IMR-90 (cell line): ENCODE measurements at regions not wholly inside any gene's neighbourhood (a gene's known extent, or its start where the extent isn't known, plus 50 kb on each side); places are given as distances from the start of the nearest gene placed in this dataset.
A peak's percentile ranks its signal among the peaks of the same experiment; 100 is the strongest.

ENCODE experiments used
- ATAC-seq: fragments of 200-7000 bp; cut with Tn5 transposase; 2 replicates; pipeline ENCODE4 v1.9.1; 2020; ENCODE audit warnings: low read depth, mild to moderate bottlenecking, moderate library complexity
- BruUV-seq: library from RNA; stranded (reverse); fragments of 400-500 nt; replicated peaks from 2 replicates; lab custom pipeline; 2021; lab: Mats Ljungman, UMichigan
- CTCF ChIA-PET: fragments of 300-600 bp; formaldehyde crosslinking; extraction: SDS; loops from one replicate; lab custom pipeline; 2021; ENCODE audit warnings: antibody characterized with exemption; lab: Yijun Ruan, JAX
- POLR2A ChIA-PET: fragments of 300-600 bp; sonication (Branson Sonifier 250); formaldehyde crosslinking; loops from one replicate; lab custom pipeline; 2022; ENCODE audit warnings: antibody characterized with exemption; ENCODE audit not compliant: unreplicated experiment; lab: Charles Lee
- DNase-seq: peaks from one replicate; pipeline ENCODE4 v3.0.0; 2013
- H2AFZ ChIP-seq: replicated peaks from 2 replicates; pipeline ENCODE3; 2013; ENCODE audit warnings: low read length, mild to moderate bottlenecking; ENCODE audit not compliant: poor library complexity
- H2AK5ac ChIP-seq: 2 replicates; pipeline ENCODE4 v1.6.1; 2013; ENCODE audit warnings: low read depth, low read length, inconsistent platforms
- H2AK9ac ChIP-seq: replicated peaks from 2 replicates; pipeline ENCODE3; 2013; ENCODE audit warnings: mild to moderate bottlenecking, low read depth, low read length, moderate library complexity; ENCODE audit not compliant: poor library complexity
- H2BK120ac ChIP-seq: 2 replicates; pipeline ENCODE4 v1.6.1; 2013; ENCODE audit warnings: low read depth, low read length, inconsistent platforms
- H2BK15ac ChIP-seq: 3 replicates; pipeline ENCODE4 v1.6.1; 2013; ENCODE audit warnings: low read depth, low read length, inconsistent platforms
- H2BK20ac ChIP-seq: 2 replicates; pipeline ENCODE4 v1.6.1; 2013; ENCODE audit warnings: low read depth, mild to moderate bottlenecking, inconsistent platforms, low read length, moderate library complexity
- H2BK5ac ChIP-seq: 2 replicates; pipeline ENCODE4 v1.6.1; 2013; ENCODE audit warnings: mild to moderate bottlenecking, low read depth, low read length, inconsistent platforms; ENCODE audit not compliant: poor library complexity, severe bottlenecking
- H3K14ac ChIP-seq: replicated peaks from 2 replicates; pipeline ENCODE4 v1.6.1; 2013; ENCODE audit warnings: low read depth, low read length, inconsistent platforms
- H3K18ac ChIP-seq: 2 replicates; pipeline ENCODE4 v1.6.1; 2013; ENCODE audit warnings: low read depth, low read length, control low read depth
- H3K23ac ChIP-seq: 2 replicates; pipeline ENCODE4 v1.6.1; 2013; ENCODE audit warnings: low read depth, low read length, inconsistent platforms
- H3K27ac ChIP-seq: 2 replicates; pipeline ENCODE4 v1.5.1; 2013; ENCODE audit warnings: mild to moderate bottlenecking, control low read depth, low read length; ENCODE audit not compliant: insufficient read depth
- H3K27me3 ChIP-seq: 2 replicates; pipeline ENCODE4 v1.6.1; 2013; ENCODE audit warnings: low read length; ENCODE audit not compliant: control insufficient read depth, insufficient read depth
- H3K36me3 ChIP-seq: 2 replicates; pipeline ENCODE4 v1.6.1; 2013; ENCODE audit warnings: low read length, mixed read lengths; ENCODE audit not compliant: control insufficient read depth, insufficient read depth
- H3K4ac ChIP-seq: 2 replicates; pipeline ENCODE4 v1.6.1; 2013; ENCODE audit warnings: low read depth, low read length, inconsistent platforms
- H3K4me1 ChIP-seq: 2 replicates; pipeline ENCODE4 v1.6.1; 2013; ENCODE audit warnings: low read length, mixed read lengths; ENCODE audit not compliant: control insufficient read depth, insufficient read depth
- H3K4me2 ChIP-seq: 2 replicates; pipeline ENCODE4 v1.6.1; 2013; ENCODE audit warnings: low read depth, mild to moderate bottlenecking, control low read depth, low read length, moderate library complexity
- H3K4me3 ChIP-seq: 2 replicates; pipeline ENCODE4 v1.5.1; 2013; ENCODE audit warnings: low read depth, mild to moderate bottlenecking, control low read depth, low read length, moderate library complexity; ENCODE audit not compliant: insufficient read depth
- H3K56ac ChIP-seq: 2 replicates; pipeline ENCODE4 v1.6.1; 2013; ENCODE audit warnings: low read length, inconsistent platforms; ENCODE audit not compliant: insufficient read depth; ENCODE audit errors: extremely low read depth
- H3K79me1 ChIP-seq, 2 experiments: 2 replicates each; pipeline ENCODE4 v1.6.1; 2013; ENCODE audit warnings: low read length in 2 of 2, inconsistent platforms in 1 of 2, low read depth in 1 of 2
- H3K9ac ChIP-seq: 2 replicates; pipeline ENCODE4 v1.6.1; 2013; ENCODE audit warnings: low read depth, low read length, control low read depth
- H3K9me1 ChIP-seq: 2 replicates; pipeline ENCODE4 v1.6.1; 2013; ENCODE audit warnings: low read length, inconsistent platforms; ENCODE audit not compliant: insufficient read depth
- H3K9me3 ChIP-seq: 2 replicates; pipeline ENCODE4 v1.6.1; 2013; ENCODE audit warnings: low read length; ENCODE audit not compliant: control insufficient read depth, insufficient read depth
- H4K20me1 ChIP-seq: 2 replicates; pipeline ENCODE4 v1.6.1; 2013; ENCODE audit warnings: low read length, inconsistent platforms; ENCODE audit not compliant: insufficient read depth
- H4K5ac ChIP-seq: 2 replicates; pipeline ENCODE4 v1.6.1; 2013; ENCODE audit warnings: mild to moderate bottlenecking, low read depth, low read length, control low read depth
- H4K8ac ChIP-seq, 2 experiments: 2 replicates each; pipeline ENCODE4 v1.6.1; 2013; ENCODE audit warnings: low read depth in 2 of 2, low read length in 2 of 2, control low read depth in 1 of 2, inconsistent platforms in 1 of 2
- H4K91ac ChIP-seq: 2 replicates; pipeline ENCODE4 v1.6.1; 2013; ENCODE audit warnings: low read depth, low read length, inconsistent platforms; ENCODE audit not compliant: insufficient read depth
- BHLHE40 ChIP-seq: fragments of 150-350 bp; IDR thresholded peaks from 2 replicates; pipeline ENCODE4 v1.6.1; 2016; ENCODE audit warnings: mild to moderate bottlenecking, low read depth, low read length
- CEBPB ChIP-seq: IDR thresholded peaks from 2 replicates; pipeline ENCODE4 v1.6.1; 2012; ENCODE audit warnings: low read depth, low read length, improper control_type of control experiment
- CHD1 ChIP-seq: IDR thresholded peaks from 2 replicates; pipeline ENCODE4 v1.6.1; 2012; ENCODE audit warnings: low read depth, low read length, improper control_type of control experiment
- ELK1 ChIP-seq: fragments of 150-350 bp; IDR thresholded peaks from 2 replicates; pipeline ENCODE4 v1.6.1; 2016; ENCODE audit warnings: low read depth, mild to moderate bottlenecking, low read length, moderate library complexity, borderline replicate concordance
- FOS ChIP-seq: fragments of 150-350 bp; IDR thresholded peaks from 2 replicates; pipeline ENCODE4 v1.6.1; 2016; ENCODE audit warnings: low read depth, low read length
- MAFK ChIP-seq: IDR thresholded peaks from 2 replicates; pipeline ENCODE4 v1.6.1; 2012; ENCODE audit warnings: low read depth, low read length, improper control_type of control experiment
- MAZ ChIP-seq: IDR thresholded peaks from 2 replicates; pipeline ENCODE4 v1.6.1; 2012; ENCODE audit warnings: low read depth, mild to moderate bottlenecking, low read length, improper control_type of control experiment, moderate library complexity, borderline replicate concordance
- MXI1 ChIP-seq: IDR thresholded peaks from 2 replicates; pipeline ENCODE4 v1.6.1; 2012; ENCODE audit warnings: low read depth, mild to moderate bottlenecking, low read length, moderate library complexity, borderline replicate concordance
- NFE2L2 ChIP-seq: fragments of 150-350 bp; IDR thresholded peaks from 2 replicates; pipeline ENCODE4 v1.6.1; 2016; ENCODE audit warnings: low read depth, mild to moderate bottlenecking, low read length
- POLR2A ChIP-seq: IDR thresholded peaks from 2 replicates; pipeline ENCODE4 v1.6.1; 2012; ENCODE audit warnings: mild to moderate bottlenecking, low read depth, low read length
- RAD21 ChIP-seq: IDR thresholded peaks from 2 replicates; pipeline ENCODE4 v1.6.1; 2012; ENCODE audit warnings: low read length, improper control_type of control experiment
- RCOR1 ChIP-seq: IDR thresholded peaks from 2 replicates; pipeline ENCODE4 v1.6.1; 2012; ENCODE audit warnings: mild to moderate bottlenecking, low read length, improper control_type of control experiment; ENCODE audit not compliant: insufficient replicate concordance
- RFX5 ChIP-seq: IDR thresholded peaks from 2 replicates; pipeline ENCODE4 v1.8.0; 2012; ENCODE audit warnings: low read depth, mild to moderate bottlenecking, low read length, moderate library complexity
- SMC3 ChIP-seq: fragments of 150-350 bp; IDR thresholded peaks from 2 replicates; pipeline ENCODE4 v1.6.1; 2016; ENCODE audit warnings: low read depth, mild to moderate bottlenecking, antibody characterized with exemption, low read length, moderate library complexity
- USF2 ChIP-seq: fragments of 150-350 bp; IDR thresholded peaks from 2 replicates; pipeline ENCODE4 v1.6.1; 2017; ENCODE audit warnings: mild to moderate bottlenecking, antibody characterized with exemption, low read length, low read depth
- WGBS, 2 experiments: methylation state at CpG; one replicate each; pipeline versions ENCODE4 v1.1.5 to v1.1.7; 2013; ENCODE audit warnings: missing lambda C conversion rate in 2 of 2; ENCODE audit not compliant: insufficient read length in 1 of 2; ENCODE audit errors: extremely low coverage in 2 of 2; 5-methylcytosine and 5-hydroxymethylcytosine counted together
- dilution Hi-C: fragments of 300-500 bp; cut with HindIII; formaldehyde crosslinking; loops from one replicate; pipeline ENCODE4 v1.14.3; 2018; ENCODE audit warnings: low sequenced_read_pairs; ENCODE audit not compliant: unreplicated experiment
- in situ Hi-C: fragments of 300-500 bp; cut with MboI; formaldehyde crosslinking; loops from 3 replicates; pipeline ENCODE4 v1.14.3; 2019; ENCODE audit warnings: low sequenced_read_pairs, inconsistent platforms, mixed read lengths
- intact Hi-C: fragments of 100-400 bp; cut with micrococcal nuclease; formaldehyde crosslinking; loops from 2 replicates; pipeline ENCODE4 v1.10.0; 2022
- TF ChIP-seq, protein P1 (sequence below): conservative IDR thresholded peaks from 2 replicates; pipeline ENCODE4 v1.5.1; 2012; ENCODE audit warnings: mild to moderate bottlenecking, low read depth, low read length, improper control_type of control experiment

- H3K4me2 ChIP-seq, result no peak overlapping the region
- H3K9me3 ChIP-seq, result no peaks in the 10 kb centered on the region
- H2AK9ac ChIP-seq, result no peak overlapping the region
- no peak overlapping the region for H2BK5ac ChIP-seq
- no peak overlapping the region for H3K18ac ChIP-seq
- 0 out of 2 replicates have a peak overlapping the region, but pooled peaks have one; percentile 10 for H2BK120ac ChIP-seq
- H3K9me1 ChIP-seq, result no peaks in the 10 kb centered on the region
- H3K79me1 ChIP-seq, result no peaks in the 10 kb centered on the region; a peak in 1 of 4 replicates
- no peaks in the 10 kb centered on the region for H3K27me3 ChIP-seq
- dilution Hi-C loops, result no loop called here
- no peak for ATAC-seq
- no peaks in the 10 kb centered on the region for H4K20me1 ChIP-seq
- no TSS peak for BruUV-seq
- ChIA-PET POLR2A (no interaction called here), CTCF (interaction anchor here (0.6 to 4.8 kb wide), 4 partner anchors 74 to 412 kb away, joined by 3 to 52 read pairs (median 14); no protein-coding TSS in a partner anchor)
- H4K91ac ChIP-seq, result 0 out of 2 replicates have a peak overlapping the region, but pooled peaks have one; percentile 35
- H2BK20ac ChIP-seq, result no peak overlapping the region
- H2AK5ac ChIP-seq, result no peak overlapping the region; the same call in 1 of the 2 replicates
- intact Hi-C loops, result loop anchor here (2.0 to 10.0 kb wide), 4 partner anchors 188 to 651 kb away; partner anchors contain the start of gene USP12
- H3K27ac ChIP-seq, result no peak overlapping the region
- in situ Hi-C loops, result loop anchor here (5.0 to 10.0 kb wide), 2 partner anchors 174 to 371 kb away; no protein-coding TSS in a partner anchor
- no peak overlapping the region for H3K4ac ChIP-seq
- no peak overlapping the region for H3K9ac ChIP-seq
- no peak overlapping the region for H4K8ac ChIP-seq
- no peak for TF ChIP-seq ELK1
- TF ChIP-seq USF2, result no peak
- TF ChIP-seq MXI1, result no peak
- TF ChIP-seq CHD1, result no peak
- TF ChIP-seq RAD21, result no peak
- TF ChIP-seq, protein P1, sequence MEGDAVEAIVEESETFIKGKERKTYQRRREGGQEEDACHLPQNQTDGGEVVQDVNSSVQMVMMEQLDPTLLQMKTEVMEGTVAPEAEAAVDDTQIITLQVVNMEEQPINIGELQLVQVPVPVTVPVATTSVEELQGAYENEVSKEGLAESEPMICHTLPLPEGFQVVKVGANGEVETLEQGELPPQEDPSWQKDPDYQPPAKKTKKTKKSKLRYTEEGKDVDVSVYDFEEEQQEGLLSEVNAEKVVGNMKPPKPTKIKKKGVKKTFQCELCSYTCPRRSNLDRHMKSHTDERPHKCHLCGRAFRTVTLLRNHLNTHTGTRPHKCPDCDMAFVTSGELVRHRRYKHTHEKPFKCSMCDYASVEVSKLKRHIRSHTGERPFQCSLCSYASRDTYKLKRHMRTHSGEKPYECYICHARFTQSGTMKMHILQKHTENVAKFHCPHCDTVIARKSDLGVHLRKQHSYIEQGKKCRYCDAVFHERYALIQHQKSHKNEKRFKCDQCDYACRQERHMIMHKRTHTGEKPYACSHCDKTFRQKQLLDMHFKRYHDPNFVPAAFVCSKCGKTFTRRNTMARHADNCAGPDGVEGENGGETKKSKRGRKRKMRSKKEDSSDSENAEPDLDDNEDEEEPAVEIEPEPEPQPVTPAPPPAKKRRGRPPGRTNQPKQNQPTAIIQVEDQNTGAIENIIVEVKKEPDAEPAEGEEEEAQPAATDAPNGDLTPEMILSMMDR, result no peak
- TF ChIP-seq RFX5, result no peak
- no peak for TF ChIP-seq CEBPB
- TF ChIP-seq BHLHE40, result no peak
- no peak for TF ChIP-seq MAFK
- TF ChIP-seq RCOR1, result no peak
- TF ChIP-seq FOS, result no peak
- no peak for TF ChIP-seq MAZ
- TF ChIP-seq POLR2A, result no peak
- TF ChIP-seq SMC3, result no peak
- TF ChIP-seq NFE2L2, result no peak
- no peak overlapping the region for H2BK15ac ChIP-seq
- H3K4me1 ChIP-seq, result peaks cover 17% of the 10 kb centered on the region
- H4K5ac ChIP-seq, result no peak overlapping the region
- no peak overlapping the region for H2AFZ ChIP-seq
- H3K4me3 ChIP-seq, result no peak overlapping the region
- no peak overlapping the region for H3K56ac ChIP-seq
- DNase-seq, result no peak
- no peak overlapping the region for H3K14ac ChIP-seq
- WGBS, 2 experiments, result no CpG with 5 or more reads among the region's 6 CpGs
- H3K23ac ChIP-seq, result no peak overlapping the region
- no peaks in the 10 kb centered on the region for H3K36me3 ChIP-seq
Observed at GRCh38 chr13:27358420-27358819, 66.0 kb upstream of the GTF3A start.
